Thoracic aorta (tissue), 2 donors: ENCODE measurements at regions not wholly inside any gene's neighbourhood (a gene's known extent, or its start where the extent isn't known, plus 50 kb on each side); places are given as distances from the start of the nearest gene placed in this dataset.

ENCODE experiments used
- ATAC-seq: fragments of 150-250 bp; one replicate; pipeline ENCODE4 v1.8.0; 2017; ENCODE audit warnings: low read depth; ENCODE audit not compliant: insufficient number of reproducible peaks, low FRiP score
- DNase-seq: peaks from one replicate; pipeline ENCODE4 v3.0.0-alpha.2; 2020; ENCODE audit warnings: low spot score
- H3K27ac ChIP-seq, 2 donors: fragments of 200-600 bp; sonication (generic); 1 replicate in 1 of 2; 2 replicates in 1 of 2; pipeline ENCODE4 v1.5.1; 2016; ENCODE audit warnings: mild to moderate bottlenecking in 2 of 2, moderate library complexity in 2 of 2
- H3K27me3 ChIP-seq: fragments of 200-600 bp; sonication (generic); replicated peaks from 2 replicates; pipeline ENCODE4 v1.6.0; 2016; ENCODE audit warnings: mild to moderate bottlenecking; ENCODE audit not compliant: insufficient read depth
- H3K36me3 ChIP-seq: fragments of 200-600 bp; sonication (generic); one replicate; pipeline ENCODE4 v1.5.1; 2016
- H3K4me1 ChIP-seq, 2 donors: fragments of 200-600 bp; sonication (generic); 1 replicate in 1 of 2; 2 replicates in 1 of 2; pipeline versions ENCODE4 v1.5.1 to v1.6.0; 2016; ENCODE audit warnings: low read depth in 2 of 2, mild to moderate bottlenecking in 1 of 2; ENCODE audit not compliant: control insufficient read depth in 1 of 2
- H3K4me3 ChIP-seq: fragments of 200-600 bp; sonication (generic); 2 replicates; pipeline ENCODE4 v1.5.1; 2016; ENCODE audit warnings: mild to moderate bottlenecking
- H3K9me3 ChIP-seq: fragments of 200-600 bp; sonication (generic); 2 replicates; pipeline ENCODE4 v1.5.1; 2016
- TF ChIP-seq, protein P1 (sequence below): fragments of 200-600 bp; sonication (generic); IDR thresholded peaks from one replicate; pipeline ENCODE4 v1.5.1; 2019; ENCODE audit warnings: antibody characterized with exemption

DNA sequence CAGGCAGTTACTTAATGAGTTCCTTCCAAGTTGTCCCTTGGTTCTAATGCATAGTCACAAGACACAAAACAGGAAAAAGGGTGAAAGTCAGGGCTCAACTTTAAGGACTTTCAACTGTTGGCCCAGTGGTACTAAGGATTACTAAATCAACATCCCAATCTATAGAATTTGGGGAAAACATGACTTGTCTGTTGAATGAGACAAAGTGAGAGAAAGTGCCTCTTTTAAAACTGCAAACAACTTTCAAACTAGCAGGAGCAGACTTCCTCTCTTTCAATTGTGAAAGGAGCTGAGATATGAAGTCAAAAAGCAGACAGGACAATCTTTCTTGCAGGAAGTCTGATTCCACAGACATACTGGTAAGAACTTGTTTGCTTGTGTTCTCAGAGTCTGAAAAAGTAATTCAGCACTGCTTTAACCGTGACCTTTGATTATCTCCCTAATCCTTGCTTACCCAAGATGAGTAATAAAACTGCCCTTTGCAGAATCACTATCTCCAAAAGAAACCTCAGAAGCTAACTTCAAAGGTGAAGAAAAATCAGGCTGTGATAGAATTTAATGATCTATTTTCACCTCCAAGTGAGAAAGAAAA, 960.7 kb upstream of the RAG2 start:
- Histone ChIP-seq H3K36me3 (no peaks in the 10 kb centered on the region), H3K4me1 (no peaks in the 10 kb centered on the region), H3K4me3 (no peak overlapping the region), H3K27ac (no peak overlapping the region), H3K27me3 (no peaks in the 10 kb centered on the region), H3K9me3 (no peaks in the 10 kb centered on the region)
- TF ChIP-seq, protein P1, sequence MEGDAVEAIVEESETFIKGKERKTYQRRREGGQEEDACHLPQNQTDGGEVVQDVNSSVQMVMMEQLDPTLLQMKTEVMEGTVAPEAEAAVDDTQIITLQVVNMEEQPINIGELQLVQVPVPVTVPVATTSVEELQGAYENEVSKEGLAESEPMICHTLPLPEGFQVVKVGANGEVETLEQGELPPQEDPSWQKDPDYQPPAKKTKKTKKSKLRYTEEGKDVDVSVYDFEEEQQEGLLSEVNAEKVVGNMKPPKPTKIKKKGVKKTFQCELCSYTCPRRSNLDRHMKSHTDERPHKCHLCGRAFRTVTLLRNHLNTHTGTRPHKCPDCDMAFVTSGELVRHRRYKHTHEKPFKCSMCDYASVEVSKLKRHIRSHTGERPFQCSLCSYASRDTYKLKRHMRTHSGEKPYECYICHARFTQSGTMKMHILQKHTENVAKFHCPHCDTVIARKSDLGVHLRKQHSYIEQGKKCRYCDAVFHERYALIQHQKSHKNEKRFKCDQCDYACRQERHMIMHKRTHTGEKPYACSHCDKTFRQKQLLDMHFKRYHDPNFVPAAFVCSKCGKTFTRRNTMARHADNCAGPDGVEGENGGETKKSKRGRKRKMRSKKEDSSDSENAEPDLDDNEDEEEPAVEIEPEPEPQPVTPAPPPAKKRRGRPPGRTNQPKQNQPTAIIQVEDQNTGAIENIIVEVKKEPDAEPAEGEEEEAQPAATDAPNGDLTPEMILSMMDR: no peak
- DNase-seq (no peak), ATAC-seq (no peak)

DNA sequence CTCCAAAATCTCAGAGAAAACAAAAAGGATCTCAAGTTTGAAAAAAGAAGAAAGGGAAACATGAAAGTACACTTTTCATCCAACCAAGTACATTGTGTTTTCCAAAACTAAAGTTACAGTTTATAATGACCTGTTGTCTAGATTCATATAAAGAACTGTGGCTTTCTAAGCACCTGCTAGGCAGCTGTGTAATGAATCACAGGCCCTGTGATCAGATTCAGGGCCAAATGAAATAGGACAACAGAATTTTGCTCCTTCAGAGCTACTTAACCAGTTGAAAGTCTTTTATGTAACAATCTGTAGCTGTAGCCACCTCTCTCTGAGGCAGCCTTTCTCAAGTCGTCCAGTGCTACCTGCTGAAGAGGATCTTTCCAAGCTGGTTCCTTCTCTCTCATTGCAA, 960.0 kb upstream of the RAG2 start:
- Histone ChIP-seq H3K27me3 (no peaks in the 10 kb centered on the region), H3K36me3 (no peaks in the 10 kb centered on the region), H3K4me3 (no peak overlapping the region), H3K4me1 (no peaks in the 10 kb centered on the region), H3K27ac (no peak overlapping the region), H3K9me3 (no peaks in the 10 kb centered on the region)
- ATAC-seq: no peak
- DNase-seq: no peak
- TF ChIP-seq, protein P1: no peak

DNA sequence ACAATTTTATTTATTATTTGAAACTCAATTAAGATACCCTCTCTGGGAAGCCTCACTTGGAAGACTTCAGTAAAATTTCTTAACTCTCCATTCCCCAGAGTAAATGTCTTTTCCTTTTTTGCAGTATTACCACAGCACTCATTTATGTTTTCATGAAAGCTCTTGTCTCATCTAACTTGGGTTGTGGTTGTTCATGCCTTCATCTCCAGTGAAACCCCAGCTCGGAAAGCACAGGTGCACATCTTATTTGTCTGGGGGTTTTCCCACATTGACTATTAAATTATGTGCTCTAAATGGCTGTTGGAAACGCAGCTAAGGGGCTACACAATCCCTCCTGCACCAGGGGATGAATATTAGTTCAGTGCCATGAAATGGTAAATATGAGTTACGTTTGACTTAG, 954.2 kb upstream of the RAG2 start:
- Histone ChIP-seq H3K36me3 (no peaks in the 10 kb centered on the region), H3K4me1 (no peaks in the 10 kb centered on the region), H3K27me3 (no peaks in the 10 kb centered on the region), H3K9me3 (no peaks in the 10 kb centered on the region), H3K4me3 (no peak overlapping the region), H3K27ac (no peak overlapping the region)
- no peak for ATAC-seq
- TF ChIP-seq, protein P1: no peak
- DNase-seq: no peak

DNA sequence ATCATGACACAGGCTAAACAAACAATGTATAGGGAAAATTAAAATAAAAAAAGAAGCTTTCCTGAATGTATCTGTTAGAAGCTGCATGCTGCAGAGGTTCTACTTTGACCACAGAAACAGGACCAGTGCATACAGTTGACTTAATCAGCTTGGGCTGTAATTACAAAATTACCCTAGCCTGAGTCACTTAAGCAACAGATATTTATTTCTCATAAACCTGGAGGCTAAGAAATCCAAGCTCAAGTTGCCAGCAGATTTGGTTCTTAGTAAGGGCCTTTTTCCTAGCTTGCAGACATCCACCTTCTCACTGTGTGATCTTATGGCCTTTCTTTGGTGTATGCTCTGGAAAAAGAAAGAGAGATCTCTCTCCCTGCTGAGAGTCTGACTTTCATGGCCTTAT, 946.5 kb upstream of the RAG2 start:
- no peaks in the 10 kb centered on the region for H3K27me3 ChIP-seq
- no peak overlapping the region for H3K27ac ChIP-seq
- no peaks in the 10 kb centered on the region for H3K36me3 ChIP-seq
- no peak overlapping the region for H3K4me3 ChIP-seq
- no peak for DNase-seq
- no peaks in the 10 kb centered on the region for H3K4me1 ChIP-seq
- TF ChIP-seq, protein P1: no peak
- no peaks in the 10 kb centered on the region for H3K9me3 ChIP-seq
- ATAC-seq: no peak

DNA sequence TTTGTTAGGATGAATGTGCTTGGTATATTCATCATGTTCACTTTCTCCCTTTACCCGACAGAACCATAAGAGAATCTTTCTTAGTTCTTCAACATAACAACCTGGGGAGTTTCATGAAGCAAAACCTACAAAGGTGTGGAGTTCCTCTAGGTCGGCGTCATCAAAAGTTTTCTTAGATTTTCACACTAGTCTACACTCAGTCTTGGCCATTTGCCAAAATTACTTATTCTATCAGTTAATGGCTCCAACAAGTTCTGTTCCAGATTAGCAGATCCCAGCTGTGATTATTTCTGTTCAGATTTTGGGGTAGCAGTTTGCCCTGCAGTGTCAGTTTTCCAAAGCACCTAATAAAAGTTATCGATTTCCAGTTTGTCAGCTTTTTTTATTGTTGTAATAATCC, 935.8 kb upstream of the RAG2 start:
- Histone ChIP-seq H3K27ac (no peak overlapping the region), H3K4me3 (no peak overlapping the region), H3K9me3 (no peaks in the 10 kb centered on the region), H3K36me3 (no peaks in the 10 kb centered on the region), H3K27me3 (no peaks in the 10 kb centered on the region), H3K4me1 (no peaks in the 10 kb centered on the region)
- no peak for DNase-seq
- no peak for ATAC-seq
- TF ChIP-seq, protein P1: no peak
